RKO (cell line): ENCODE measurements at regions not wholly inside any gene's neighbourhood (a gene's known extent, or its start where the extent isn't known, plus 50 kb on each side); places are given as distances from the start of the nearest gene placed in this dataset.
"Not testable (repeated sequence)": the region's sequence is repeated elsewhere in the genome, so short reads cannot be mapped to it uniquely, and the experiment has no call there.

Experiments used
- DNase-seq: peaks from one replicate; pipeline ENCODE4 v3.0.0-alpha.2; 2016; ENCODE audit warnings: low spot score

DNA sequence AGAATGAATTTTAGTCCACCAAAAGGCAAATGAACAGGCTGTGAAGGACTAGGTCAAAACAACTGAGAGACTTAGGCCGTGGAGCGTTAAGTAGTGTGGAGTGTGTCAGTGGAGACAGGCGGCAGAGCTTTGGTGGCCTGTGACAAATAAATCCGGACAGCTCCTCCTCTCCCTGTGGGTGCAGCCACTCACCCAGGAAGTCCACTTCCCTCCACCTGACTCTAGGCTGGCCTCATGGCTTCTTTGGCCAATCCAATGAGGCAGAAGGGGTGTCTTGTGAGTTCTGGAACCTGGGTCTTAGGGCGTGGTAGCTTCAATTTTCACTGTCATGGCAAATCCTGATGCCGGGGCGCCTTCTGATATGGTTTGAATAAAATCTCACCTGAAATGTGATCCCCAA lies 180.9 kb upstream of the C14orf180 start:
- DNase-seq, result no peak

- no peak for DNase-seq
These were observed 180.0 kb upstream of the C14orf180 start for GRCh38 chr14:104399432-104400155.

GRCh38 chr14:104400355-104400754 lies 179.2 kb upstream of the C14orf180 start:
- DNase-seq, result no peak

DNA sequence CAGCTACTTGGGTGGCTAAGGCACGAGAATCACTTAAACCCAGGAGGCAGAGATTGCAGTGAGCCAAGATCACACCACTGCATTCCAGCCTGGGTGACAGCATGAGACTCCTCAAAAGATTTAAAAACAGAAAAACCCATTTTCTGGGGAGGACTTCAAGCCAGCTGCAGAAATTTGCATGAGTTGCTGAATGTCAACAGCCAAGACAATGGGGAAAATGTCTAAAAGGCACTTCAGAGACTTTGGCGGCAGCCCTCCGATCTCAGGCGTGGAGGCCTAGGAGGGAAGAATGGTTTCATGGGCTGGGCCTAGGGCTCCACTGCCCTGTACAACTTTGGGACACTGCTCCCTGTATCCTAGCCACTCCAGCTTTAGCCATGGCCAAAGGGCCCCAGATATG lies 177.8 kb upstream of the C14orf180 start:
- DNase-seq, result no peak

GRCh38 chr14:104402303-104402702 lies 177.3 kb upstream of the C14orf180 start:
- DNase-seq, result not testable (repeated sequence)

GRCh38 chr14:104403421-104404220 lies 175.9 kb upstream of the C14orf180 start:
- DNase-seq, result no peak

DNA sequence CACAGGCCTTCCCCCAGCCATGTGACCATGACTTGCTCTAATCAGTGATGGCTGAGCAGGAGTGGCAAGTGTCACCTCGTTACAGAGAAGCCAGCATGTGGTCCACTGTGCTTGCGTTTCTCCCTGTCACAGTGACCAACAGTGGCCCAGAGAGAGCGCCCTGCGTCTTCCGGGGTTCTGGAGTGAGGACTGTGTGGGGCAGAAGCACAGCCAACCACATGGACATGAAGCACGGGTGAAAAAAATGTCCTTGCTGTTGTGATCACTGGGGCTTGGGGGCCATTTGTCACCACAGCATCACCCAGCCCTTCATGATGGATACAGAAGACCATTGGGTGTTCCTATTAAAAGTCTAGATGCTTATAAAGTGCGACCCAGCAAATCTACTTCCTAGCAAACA lies 174.6 kb upstream of the C14orf180 start:
- DNase-seq, result no peak

DNA sequence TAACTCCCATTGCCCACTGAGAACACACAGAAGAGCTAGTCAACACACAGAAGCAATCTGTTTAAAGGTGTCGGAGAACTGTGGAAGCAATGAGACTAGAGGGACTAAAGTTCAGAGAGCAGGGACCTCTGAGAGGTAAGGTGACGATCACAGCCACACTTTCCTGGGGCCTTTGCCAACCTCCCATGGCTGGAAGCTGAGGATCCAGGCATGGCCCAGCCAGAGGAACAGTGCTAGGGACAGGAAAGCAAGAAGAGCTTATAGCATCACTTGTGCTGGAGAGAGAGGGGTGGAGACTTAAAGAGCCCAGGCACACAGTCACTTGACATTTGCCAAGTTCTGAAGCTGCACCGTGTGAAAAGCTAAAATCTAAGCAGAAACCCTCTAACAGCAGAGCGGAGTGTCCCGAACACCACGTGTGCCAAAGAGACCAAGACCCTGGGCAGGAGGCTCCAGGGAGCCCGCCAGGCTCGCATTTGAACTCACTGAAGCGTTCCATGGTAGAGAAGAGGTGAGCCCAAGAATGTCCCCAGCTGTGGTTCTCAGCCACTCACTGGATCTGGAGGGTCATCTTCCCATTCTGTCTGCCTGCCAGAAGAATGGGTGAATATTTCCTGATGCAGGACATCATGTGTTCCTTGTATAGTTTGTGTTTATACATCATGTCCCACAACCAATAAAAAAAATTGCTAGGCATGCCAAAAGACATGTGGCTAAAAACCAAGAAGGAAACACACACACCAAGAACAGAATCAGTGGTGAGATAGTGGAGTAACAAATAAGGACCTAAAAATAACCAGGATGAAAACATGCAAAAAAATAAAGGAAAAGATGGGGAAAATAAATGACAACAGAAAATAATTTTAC lies 174.0 kb upstream of the C14orf180 start:
- DNase-seq, result no peak

DNA sequence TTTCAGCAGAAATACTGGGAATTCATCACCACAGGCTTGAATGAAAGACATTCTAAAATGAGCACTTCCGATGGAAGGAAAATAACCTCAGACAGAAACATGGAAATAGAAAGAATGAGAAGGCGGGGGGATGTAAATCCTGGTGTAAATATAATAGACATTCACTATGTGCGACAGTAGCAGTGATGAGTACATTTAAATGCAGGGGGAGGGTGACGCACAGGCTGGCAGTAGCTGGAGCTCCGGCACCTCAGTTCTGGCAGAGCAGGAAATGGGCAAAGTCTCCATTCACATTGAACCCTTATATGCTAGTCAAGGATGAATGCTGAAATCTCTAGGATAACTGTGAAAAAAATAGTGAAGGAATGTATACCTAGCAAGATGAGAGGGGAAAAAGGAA lies 172.7 kb upstream of the C14orf180 start:
- DNase-seq, result no peak

DNA sequence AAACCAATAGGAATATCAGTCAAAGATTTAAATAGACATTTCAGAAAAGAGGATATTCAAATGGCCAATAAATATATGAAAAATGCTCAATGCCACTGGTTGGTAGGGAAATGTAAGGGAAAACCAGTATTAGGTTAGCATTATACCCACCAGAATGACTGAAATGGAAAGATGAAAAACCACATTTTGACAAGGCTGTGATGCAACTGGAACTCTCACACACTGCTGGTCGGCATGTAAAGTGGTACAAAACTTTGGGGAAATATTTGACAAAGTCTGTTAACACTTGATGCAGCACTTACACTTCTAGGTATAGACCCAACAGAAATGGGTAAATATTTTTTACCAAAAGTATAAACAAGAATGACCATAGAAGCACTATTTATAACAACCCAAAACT lies 163.2 kb upstream of the C14orf180 start:
- no peak for DNase-seq

DNA sequence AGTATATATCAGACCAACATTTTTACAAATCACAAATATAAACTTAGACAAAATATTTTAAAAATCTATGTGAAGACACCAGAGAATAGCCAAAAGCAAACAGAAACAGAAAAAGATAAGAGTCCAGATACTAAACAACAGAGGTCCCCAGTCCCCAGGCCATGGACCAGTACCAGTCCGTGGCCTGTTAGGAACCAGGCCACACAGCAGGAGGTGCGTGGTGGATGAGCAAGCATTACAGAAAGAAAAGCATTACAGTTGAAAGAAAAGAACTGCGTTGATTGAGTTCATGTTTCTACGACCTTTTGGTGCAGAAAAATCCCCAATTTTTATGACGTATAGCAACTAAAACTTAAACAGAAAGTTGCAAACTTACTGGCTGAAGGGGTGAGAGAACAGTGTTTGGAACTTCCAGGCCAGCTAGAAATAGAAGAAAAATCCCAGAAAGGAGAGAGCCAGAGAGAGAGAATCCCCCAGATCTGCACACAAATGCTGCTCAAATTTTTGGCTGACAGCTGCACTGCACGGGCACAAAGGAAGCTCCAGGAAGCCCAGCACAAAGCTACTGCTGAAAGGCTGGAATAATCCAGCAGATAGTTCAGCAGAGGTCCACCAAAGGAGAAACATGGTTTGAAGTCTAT lies 159.6 kb upstream of the C14orf180 start:
- DNase-seq, result no peak

DNA sequence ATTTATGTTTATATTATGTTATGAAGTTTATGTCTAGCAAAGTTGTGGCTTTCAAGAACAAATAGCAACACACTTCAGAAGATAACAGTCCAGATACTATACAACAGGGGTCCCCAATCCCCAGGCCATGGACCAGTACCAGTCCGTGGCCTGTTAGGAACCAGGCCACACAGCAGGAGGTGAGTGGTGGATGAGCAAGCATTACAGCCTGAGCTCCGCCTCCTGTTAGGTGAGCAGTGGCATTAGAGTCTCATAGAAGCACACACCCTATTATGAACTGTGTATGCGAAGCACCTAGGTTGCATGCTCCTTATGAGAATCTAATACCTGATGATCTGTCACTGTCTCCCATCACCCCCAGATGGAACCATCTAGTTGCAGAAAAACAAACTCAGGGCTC lies 159.0 kb upstream of the C14orf180 start:
- not testable (repeated sequence) for DNase-seq

- no peak for DNase-seq
These were observed 158.6 kb upstream of the C14orf180 start for GRCh38 chr14:104420990-104421389.

GRCh38 chr14:104421401-104421821 lies 158.2 kb upstream of the C14orf180 start:
- DNase-seq, result no peak

DNA sequence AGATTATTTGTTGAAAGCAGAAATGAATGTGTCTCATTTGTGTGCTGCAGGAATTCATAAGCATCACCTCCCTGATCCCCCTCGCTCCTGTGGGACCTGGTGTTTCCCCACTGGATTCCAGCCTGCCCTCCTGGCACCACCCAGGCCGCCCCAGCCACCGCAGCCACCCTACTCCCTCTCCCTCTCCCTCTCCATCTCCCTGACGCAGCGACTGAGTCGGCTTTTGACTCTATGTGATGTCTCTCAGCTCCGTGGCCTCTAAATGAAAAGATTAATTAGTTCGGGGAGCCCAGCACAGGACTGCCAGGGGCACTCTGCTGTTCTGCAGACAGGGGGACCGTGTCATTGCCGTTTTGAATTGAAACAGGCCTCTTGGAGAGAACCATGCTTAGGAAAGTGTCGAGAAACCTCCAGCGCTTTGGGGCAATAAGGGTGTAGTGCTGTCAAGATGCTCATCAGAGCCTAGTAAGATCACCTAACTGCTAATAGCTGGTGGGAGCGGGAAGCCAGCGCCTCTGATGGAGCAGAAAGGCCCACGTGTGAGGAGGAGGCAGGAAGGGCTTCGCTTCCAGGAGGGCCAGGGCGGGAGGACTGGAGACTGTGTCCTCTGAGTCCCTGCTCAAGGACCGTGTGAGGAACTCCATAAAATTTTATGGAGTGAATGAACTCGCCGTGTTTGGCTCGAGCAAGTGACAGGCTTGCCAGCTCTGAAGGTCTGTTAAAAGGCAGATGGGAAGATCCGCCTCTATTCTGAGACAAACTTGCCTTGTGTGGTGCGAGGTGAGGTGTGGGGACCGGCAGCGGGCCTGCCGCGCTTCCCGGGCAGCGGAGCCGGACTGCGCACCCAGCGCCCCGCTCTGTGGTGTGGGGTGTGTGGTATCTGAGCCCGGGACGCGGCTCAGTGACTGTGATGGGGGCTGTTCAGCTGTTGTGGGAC lies 157.4 kb upstream of the C14orf180 start:
- DNase-seq, result no peak

GRCh38 chr14:104422837-104423681 lies 156.5 kb upstream of the C14orf180 start:
- DNase-seq, result no peak

DNA sequence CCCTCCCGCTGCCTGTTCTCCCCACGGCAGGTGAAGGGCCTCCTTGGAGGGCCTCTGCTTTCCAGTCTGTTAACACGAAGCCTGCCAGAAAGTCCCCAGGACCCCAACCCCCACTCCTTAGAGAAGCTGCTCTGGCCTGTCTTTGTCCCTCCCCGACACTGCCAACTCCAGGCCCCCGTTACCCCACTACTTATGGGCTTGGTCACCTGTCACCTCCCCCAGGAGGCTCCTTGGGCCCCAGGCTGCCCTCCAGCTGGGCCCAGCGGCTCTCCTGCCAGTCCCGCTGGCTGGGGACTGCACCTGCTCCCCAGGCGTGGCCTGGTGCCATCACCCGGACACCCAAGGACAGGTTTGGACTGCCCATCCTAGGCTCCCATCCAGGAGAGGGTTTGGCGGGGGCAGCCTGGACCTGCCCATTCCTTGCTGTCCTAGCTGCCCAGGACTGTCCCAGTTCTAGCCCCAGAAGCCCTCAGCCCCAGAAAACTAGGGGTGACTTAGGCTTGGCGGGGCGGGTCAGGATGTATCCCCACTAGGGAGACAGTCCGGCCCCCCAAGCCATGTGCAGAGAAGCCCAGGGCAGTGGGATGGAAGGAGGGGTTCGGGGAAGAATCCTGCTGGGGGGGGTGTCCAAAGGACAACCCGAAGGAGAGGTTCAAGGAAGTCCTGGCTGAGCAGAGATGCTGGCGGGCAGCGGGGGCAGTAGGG lies 155.7 kb upstream of the C14orf180 start:
- no peak for DNase-seq

DNA sequence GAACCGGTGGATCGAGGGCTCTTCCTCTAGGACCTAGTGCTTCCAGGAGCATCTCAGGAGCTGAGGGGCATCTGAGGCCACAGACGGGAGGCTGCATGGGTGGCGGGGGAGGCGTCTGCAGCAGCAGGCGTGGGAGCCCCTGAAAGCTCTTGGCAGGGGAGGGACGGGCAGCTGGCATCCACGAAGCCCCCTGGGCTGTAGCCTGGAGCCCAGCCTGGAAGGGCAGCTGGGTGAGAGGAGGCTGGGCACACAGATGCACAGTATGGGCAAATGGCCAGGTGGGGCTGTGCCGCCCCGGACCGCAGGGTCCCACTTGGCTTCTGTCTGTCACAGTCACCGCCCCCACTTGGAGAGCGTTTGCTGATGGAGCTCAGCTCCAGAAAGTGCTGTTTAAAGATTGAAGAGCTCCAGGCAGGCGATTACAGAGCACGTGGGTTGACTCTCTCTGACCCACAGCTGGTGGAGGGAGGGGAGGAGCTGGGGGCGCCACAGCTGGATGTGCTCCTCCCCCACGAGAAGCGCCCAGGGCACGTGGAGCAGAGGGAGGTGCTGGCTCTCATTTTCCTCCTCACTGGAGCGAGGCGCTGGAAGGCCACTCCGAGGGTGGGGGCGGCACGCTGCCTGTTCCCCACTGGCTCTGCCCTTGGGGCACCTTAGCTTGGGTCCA lies 155.0 kb upstream of the C14orf180 start:
- no peak for DNase-seq

- DNase-seq, result no peak
These were observed 154.3 kb upstream of the C14orf180 start for GRCh38 chr14:104425171-104425681.
